ENCODE measurements at regions not wholly inside any gene's neighbourhood (a gene's known extent, or its start where the extent isn't known, plus 50 kb on each side); places are given as distances from the start of the nearest gene placed in this dataset.
A peak's percentile ranks its signal among the peaks of the same experiment; 100 is the strongest.

DNA sequence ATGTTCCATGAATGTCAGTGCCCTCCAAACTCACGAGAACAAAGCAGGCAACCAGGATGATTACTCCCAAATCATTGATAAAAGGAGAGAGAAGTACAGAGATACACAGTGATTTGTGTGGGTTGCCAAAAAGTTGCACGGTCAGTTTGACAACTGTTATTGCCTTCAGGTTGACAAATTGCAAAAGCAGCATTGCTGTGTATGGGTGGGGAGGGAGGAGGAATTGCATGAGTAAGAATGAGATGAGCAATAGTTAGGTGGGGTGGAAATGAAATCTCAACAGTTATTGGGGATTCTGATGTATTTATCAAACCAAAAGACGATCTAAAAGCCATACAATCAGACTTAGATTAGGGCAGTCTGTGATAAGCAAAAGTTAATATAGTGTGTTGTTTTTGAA lies 93.7 kb downstream of the NTMT2 start:
- no peak overlapping the region for H3K4me3 ChIP-seq
- H3K36me3 ChIP-seq = no peaks in the 10 kb centered on the region
- H3K4me1 ChIP-seq = no peaks in the 10 kb centered on the region
- DNase-seq = no peak
- H3K9me3 ChIP-seq = no peaks in the 10 kb centered on the region
- no peak for TF ChIP-seq EP300 (IDR thresholded peaks at IDR 0.05)
- TF ChIP-seq POLR2AphosphoS5 (IDR thresholded peaks at IDR 0.05) = no peak
- H3K27ac ChIP-seq = peak overlapping the region in 1 of 4 donors; percentile 50
- no peaks in the 10 kb centered on the region for H3K27me3 ChIP-seq
- intact Hi-C loops (cut with DNase I) = no loop called here
- 60 to 62% methylated on average over 3 of the region's 3 CpGs for WGBS, 2 donors

DNA sequence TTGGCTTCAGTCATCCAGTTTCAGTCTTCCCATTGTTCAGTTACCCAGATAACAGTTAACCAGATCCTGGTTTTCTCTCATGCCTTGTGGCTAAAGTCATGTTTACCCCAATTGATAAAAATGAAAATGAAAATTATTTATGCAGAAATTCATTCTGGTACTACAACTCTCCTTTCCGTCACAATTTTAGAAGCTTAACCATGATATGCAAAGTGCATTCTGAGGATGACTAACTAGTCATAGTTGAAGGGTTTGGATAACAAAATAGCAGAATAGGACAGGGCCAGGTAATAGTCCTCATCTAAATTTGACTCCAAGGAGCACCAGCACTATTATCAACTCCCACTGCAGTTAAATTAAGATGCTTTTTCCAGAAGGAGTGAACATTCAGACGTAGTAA lies 94.7 kb downstream of the NTMT2 start:
- Histone ChIP-seq H3K27me3 (no peaks in the 10 kb centered on the region), H3K9me3 (no peaks in the 10 kb centered on the region), H3K4me1 (no peaks in the 10 kb centered on the region), H3K4me3 (no peak overlapping the region), H3K27ac (peak overlapping the region in 1 of 4 donors; percentile 27), H3K36me3 (no peaks in the 10 kb centered on the region)
- intact Hi-C loops (cut with DNase I) = no loop called here
- TF ChIP-seq POLR2AphosphoS5 (IDR thresholded peaks at IDR 0.05) (no peak), POLR2A (IDR thresholded peaks at IDR 0.05) (no peak)
- 86 to 89% methylated on average over 2 of the region's 2 CpGs for WGBS, 2 donors
- DNase-seq = no peak

DNA sequence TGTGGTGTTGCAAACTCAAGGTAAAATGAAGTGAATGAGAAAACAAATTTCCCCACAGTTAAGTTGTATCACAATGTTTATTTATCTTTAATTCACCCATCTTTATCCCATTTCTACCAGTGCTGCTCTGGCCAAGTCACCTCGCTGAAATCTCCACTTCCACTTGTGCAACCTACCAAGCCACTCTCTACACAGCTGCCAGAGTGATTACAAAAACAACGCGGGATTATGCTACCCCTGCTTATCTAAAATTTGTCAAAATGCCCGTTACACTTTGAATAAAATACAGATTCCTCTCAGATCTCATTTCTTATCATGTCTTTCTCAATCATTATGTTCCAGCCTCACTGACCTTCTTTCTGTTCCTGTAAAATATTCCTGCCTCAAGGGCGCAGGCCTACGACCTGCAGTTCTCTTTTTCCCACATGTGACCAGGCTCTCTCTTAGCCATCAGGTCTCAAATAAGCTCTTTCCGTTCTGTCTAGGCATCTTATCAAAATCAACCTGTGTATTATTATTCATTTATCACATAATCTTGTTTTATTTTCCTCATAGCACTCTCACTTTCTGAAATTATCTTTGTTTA lies 95.6 kb downstream of the NTMT2 start:
- TF ChIP-seq POLR2AphosphoS5 (IDR thresholded peaks at IDR 0.05) = no peak
- TF ChIP-seq EP300 (IDR thresholded peaks at IDR 0.05) = no peak
- no peak for TF ChIP-seq POLR2A (IDR thresholded peaks at IDR 0.05)
- H3K4me1 ChIP-seq = no peaks in the 10 kb centered on the region
- H3K36me3 ChIP-seq = no peaks in the 10 kb centered on the region
- H3K27me3 ChIP-seq = no peaks in the 10 kb centered on the region
- H3K4me3 ChIP-seq = no peak overlapping the region
- intact Hi-C loops (cut with DNase I) = no loop called here
- no peak for DNase-seq
- no peak overlapping the region for H3K27ac ChIP-seq
- H3K9me3 ChIP-seq = no peaks in the 10 kb centered on the region
- WGBS, 2 donors = 91% methylated on average over 7 of the region's 7 CpGs

DNA sequence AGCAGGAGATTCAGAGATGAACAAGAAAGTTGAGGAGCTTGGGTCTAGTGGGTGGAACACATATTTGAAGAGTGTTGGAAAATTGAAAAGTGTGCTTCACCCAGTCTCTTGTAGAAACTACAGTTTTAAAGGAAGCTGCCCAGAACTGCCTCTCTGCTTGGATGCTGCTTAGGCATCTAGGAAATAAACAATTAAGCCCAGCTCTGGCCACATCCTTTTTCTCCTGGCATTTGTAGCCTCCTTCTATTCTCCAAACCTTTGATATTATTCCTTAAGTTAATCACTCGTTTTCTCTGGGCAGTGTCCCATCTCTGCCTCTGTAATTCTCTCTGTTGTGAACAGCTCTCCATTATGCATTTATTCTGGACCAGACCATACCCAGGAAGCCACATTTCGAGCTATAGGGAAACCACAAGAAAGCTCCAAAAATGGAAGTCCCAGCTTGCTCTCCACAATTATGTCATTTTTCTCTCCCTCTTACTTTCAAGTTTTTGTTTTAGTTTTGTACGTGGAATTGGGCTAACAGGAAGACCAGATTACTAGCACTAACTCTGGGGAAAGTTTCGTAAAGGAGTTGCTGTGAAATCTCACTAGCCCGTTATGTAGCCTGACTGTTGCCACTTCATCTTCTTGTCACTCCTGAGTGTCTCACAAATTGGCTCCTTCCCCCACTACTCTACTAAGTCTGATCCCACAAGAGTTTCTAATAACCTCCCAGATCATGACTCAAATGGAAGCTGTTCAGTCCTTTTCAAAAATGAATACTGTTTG lies 102.2 kb downstream of the NTMT2 start:
- H3K9me3 ChIP-seq = peaks cover 0 to 2% (median 0%) of the 10 kb centered on the region in 4 donors
- WGBS, 2 donors = 51 to 72% methylated on average over 5 of the region's 5 CpGs
- H3K4me3 ChIP-seq = no peak overlapping the region
- H3K27me3 ChIP-seq = no peaks in the 10 kb centered on the region
- DNase-seq = no peak
- TF ChIP-seq POLR2AphosphoS5 (IDR thresholded peaks at IDR 0.05) (no peak), POLR2A (IDR thresholded peaks at IDR 0.05) (no peak), EP300 (IDR thresholded peaks at IDR 0.05) (no peak)
- TF ChIP-seq, protein P1, sequence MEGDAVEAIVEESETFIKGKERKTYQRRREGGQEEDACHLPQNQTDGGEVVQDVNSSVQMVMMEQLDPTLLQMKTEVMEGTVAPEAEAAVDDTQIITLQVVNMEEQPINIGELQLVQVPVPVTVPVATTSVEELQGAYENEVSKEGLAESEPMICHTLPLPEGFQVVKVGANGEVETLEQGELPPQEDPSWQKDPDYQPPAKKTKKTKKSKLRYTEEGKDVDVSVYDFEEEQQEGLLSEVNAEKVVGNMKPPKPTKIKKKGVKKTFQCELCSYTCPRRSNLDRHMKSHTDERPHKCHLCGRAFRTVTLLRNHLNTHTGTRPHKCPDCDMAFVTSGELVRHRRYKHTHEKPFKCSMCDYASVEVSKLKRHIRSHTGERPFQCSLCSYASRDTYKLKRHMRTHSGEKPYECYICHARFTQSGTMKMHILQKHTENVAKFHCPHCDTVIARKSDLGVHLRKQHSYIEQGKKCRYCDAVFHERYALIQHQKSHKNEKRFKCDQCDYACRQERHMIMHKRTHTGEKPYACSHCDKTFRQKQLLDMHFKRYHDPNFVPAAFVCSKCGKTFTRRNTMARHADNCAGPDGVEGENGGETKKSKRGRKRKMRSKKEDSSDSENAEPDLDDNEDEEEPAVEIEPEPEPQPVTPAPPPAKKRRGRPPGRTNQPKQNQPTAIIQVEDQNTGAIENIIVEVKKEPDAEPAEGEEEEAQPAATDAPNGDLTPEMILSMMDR (IDR thresholded peaks at IDR 0.05) = no peak
- no peaks in the 10 kb centered on the region for H3K36me3 ChIP-seq
- no peak overlapping the region for H3K27ac ChIP-seq
- no peaks in the 10 kb centered on the region for H3K4me1 ChIP-seq
- intact Hi-C loops (cut with DNase I) = no loop called here

DNA sequence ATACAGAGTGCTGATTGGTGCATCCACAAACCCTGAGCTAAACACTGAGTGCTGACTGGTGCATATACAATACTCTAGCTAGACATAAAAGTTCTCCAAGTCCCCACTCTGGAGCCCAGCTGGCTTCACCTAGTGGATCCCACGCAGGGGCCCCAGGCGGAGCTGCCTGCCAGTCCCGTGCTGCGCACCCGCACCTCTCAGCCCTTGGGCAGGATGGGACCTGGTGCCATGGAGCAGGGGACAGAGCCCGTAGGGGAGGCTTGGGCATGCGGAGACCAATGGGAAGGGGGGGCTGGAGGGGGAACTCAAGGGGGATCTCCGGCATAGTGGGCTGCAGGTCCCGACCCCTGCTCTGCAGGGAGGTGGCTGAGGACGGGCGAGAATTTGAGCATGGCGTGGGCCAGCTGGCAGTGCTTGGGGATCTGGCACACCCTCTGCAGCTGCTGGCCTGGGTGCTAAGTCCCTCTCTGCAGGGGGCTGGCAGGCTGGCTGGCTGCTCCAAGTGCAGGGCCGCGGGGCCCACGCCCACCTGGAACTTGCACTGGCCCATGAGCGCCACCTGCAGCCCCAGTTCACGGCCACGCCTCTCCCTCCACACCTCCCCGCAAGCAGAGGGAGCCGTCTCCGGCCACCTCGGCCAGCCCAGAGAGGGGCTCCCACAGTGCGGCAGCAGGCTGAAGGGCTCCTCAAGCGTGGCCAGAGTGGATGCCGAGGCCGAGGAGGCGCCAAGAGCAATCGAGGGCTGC lies 104.9 kb downstream of the NTMT2 start:
- no peaks in the 10 kb centered on the region for H3K27me3 ChIP-seq
- no peak for DNase-seq
- WGBS, 2 donors = 94 to 96% methylated on average over 28 of the region's 28 CpGs
- H3K27ac ChIP-seq = no peak overlapping the region
- intact Hi-C loops (cut with DNase I) = no loop called here
- H3K36me3 ChIP-seq = no peaks in the 10 kb centered on the region
- no peak for TF ChIP-seq POLR2AphosphoS5 (IDR thresholded peaks at IDR 0.05)
- peaks cover 0 to 2% (median 0%) of the 10 kb centered on the region in 4 donors for H3K9me3 ChIP-seq
- no peaks in the 10 kb centered on the region for H3K4me1 ChIP-seq
- H3K4me3 ChIP-seq = no peak overlapping the region

DNA sequence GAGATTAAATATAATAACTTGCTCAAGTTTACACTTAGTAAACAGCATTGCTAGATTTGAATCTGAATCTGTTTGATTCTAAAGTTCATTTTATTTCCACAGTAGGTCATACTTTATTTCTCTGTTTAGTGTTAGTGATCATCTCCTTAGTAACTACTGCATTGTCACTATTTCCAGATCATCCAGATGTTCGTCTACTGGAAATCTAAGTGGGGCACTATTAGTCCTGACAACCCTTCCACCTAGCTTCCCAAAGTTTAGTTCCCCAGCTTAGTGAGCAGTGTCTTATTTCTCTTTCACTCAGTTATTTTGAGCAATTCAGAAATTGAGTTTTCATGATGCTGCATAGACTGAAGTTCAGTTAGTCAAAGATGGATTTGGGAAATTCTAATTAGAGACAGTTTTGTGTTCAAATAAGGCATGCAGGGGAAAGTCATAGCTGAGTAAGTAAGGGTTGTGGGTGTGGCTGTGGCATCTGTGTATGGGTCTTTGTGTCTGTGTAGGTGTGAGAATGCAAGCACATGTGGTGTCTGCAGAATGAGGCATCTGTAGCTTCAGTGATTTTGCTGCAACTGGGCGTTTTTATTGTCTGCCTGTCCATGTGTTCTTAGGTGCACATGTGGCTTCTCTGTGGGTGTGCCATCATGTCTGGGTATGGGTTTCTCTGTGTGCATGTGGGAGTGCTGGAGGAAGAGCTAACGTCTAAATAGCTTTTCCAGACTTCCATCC lies 107.3 kb downstream of the NTMT2 start:
- intact Hi-C loops (cut with DNase I) = no loop called here
- no peak for DNase-seq
- WGBS, 2 donors = 60 to 80% methylated on average over 3 of the region's 3 CpGs

More for the DNA sequence above, 107.3 kb downstream of the NTMT2 start:
- H3K4me1 ChIP-seq = no peaks in the 10 kb centered on the region
- TF ChIP-seq EP300 (IDR thresholded peaks at IDR 0.05) = no peak
- no peak for TF ChIP-seq POLR2AphosphoS5 (IDR thresholded peaks at IDR 0.05)
- TF ChIP-seq, protein P1 (IDR thresholded peaks at IDR 0.05) = no peak
- no peak for TF ChIP-seq POLR2A (IDR thresholded peaks at IDR 0.05)
- H3K27ac ChIP-seq = no peak overlapping the region
- no peak overlapping the region for H3K4me3 ChIP-seq
- H3K9me3 ChIP-seq = peaks cover 0 to 2% (median 0%) of the 10 kb centered on the region in 4 donors
- no peaks in the 10 kb centered on the region for H3K36me3 ChIP-seq
- no peaks in the 10 kb centered on the region for H3K27me3 ChIP-seq
